HT-29 (cell line): ENCODE measurements at regions not wholly inside any gene's neighbourhood (a gene's known extent, or its start where the extent isn't known, plus 50 kb on each side); places are given as distances from the start of the nearest gene placed in this dataset.
"Not testable (repeated sequence)": the region's sequence is repeated elsewhere in the genome, so short reads cannot be mapped to it uniquely, and the experiment has no call there.

Source experiments
- DNase-seq: peaks from one replicate; pipeline ENCODE4 v3.0.0-alpha.2; 2015; ENCODE audit warnings: low spot score

- DNase-seq, result no peak
Measured at GRCh38 chr2:239819974-239820555, 205.1 kb downstream of the NDUFA10 start.

- DNase-seq, result no peak
Measured at GRCh38 chr2:239819091-239819973, 205.8 kb downstream of the NDUFA10 start.

- no peak for DNase-seq
Measured at GRCh38 chr2:239818531-239819011, 206.6 kb downstream of the NDUFA10 start.

- DNase-seq, result no peak
Measured at GRCh38 chr2:239818086-239818485, 207.1 kb downstream of the NDUFA10 start.

- not testable (repeated sequence) for DNase-seq
Measured at GRCh38 chr2:239817468-239818031, 207.6 kb downstream of the NDUFA10 start.

- no peak for DNase-seq
Measured at GRCh38 chr2:239816576-239817467, 208.3 kb downstream of the NDUFA10 start.

- no peak for DNase-seq
Measured at GRCh38 chr2:239815671-239816070, 209.5 kb downstream of the NDUFA10 start.

- DNase-seq, result no peak
Measured at GRCh38 chr2:239814861-239815601, 210.1 kb downstream of the NDUFA10 start.

GRCh38 chr2:239814116-239814860, 210.9 kb downstream of the NDUFA10 start:
- no peak for DNase-seq

- DNase-seq, result no peak
Measured at GRCh38 chr2:239813261-239814115, 211.7 kb downstream of the NDUFA10 start.

- no peak for DNase-seq
Measured at GRCh38 chr2:239811806-239812560, 213.2 kb downstream of the NDUFA10 start.

- DNase-seq, result no peak
Measured at GRCh38 chr2:239811111-239811781, 213.9 kb downstream of the NDUFA10 start.

GRCh38 chr2:239809391-239809790, 215.8 kb downstream of the NDUFA10 start:
- DNase-seq, result no peak

GRCh38 chr2:239807568-239807967, 217.6 kb downstream of the NDUFA10 start:
- no peak for DNase-seq

GRCh38 chr2:239806758-239807434, 218.2 kb downstream of the NDUFA10 start:
- DNase-seq, result no peak

GRCh38 chr2:239806276-239806675, 218.9 kb downstream of the NDUFA10 start:
- no peak for DNase-seq

GRCh38 chr2:239805414-239805813, 219.7 kb downstream of the NDUFA10 start:
- DNase-seq, result no peak
